Renal pelvis (tissue), 1 donor: ENCODE measurements at regions not wholly inside any gene's neighbourhood (a gene's known extent, or its start where the extent isn't known, plus 50 kb on each side); places are given as distances from the start of the nearest gene placed in this dataset.

Source experiments
- DNase-seq: peaks from one replicate; pipeline ENCODE4 v3.0.0-alpha.2; 2013

DNA sequence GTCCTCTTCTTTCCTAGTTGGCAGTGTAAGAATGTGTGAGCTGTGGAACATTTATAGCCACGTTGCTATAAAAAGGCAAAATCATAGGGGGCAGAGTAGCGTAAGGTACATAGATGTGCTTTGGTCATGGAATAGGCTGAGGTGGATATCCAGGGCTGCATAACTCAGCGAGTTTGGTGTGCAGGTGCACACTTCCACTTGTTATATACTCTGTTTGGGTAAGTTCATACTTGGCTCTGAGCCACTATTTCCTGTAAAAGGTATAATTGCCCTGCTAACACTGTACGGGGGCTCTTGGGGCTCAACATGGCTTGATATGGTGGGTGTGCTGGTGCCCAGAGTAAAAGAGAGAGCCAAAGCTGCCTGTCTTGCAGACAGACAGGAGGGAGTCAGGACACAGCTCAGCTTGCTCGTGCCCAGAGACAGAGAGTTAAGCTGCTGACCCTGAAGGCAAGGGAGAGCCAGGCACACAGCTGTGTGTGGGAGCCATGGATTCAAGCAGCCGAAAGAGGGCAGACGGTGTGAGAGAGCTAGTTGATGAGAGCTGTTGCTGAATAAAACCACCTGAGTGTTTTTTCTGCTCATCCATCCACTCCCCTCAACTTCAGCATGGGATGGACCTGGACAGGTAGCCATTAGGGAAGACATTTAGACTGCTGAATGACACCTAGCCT lies 126.7 kb downstream of the DKK1 start:
- DNase-seq = no peak

DNA sequence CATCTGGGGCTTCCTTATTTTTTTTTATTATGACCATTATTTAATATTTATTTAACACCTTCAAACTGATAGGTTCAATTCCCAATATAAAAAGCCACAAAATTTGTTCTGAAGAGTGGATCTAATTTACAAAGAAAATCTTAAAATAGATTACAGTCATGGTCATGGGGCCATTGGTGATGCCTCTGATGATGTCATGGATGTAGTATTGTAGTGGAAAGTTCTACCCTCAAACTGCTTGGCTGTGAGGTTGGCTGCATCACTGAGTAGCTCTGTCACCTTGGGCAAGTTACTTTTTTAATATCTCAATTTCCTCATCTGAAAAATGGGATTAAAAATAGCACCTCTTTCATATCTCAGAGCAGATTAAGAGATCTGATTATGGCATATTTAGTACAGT lies 128.5 kb downstream of the DKK1 start:
- DNase-seq = no peak

- no peak for DNase-seq
These were observed 129.6 kb downstream of the DKK1 start for GRCh38 chr10:52443419-52444388.

DNA sequence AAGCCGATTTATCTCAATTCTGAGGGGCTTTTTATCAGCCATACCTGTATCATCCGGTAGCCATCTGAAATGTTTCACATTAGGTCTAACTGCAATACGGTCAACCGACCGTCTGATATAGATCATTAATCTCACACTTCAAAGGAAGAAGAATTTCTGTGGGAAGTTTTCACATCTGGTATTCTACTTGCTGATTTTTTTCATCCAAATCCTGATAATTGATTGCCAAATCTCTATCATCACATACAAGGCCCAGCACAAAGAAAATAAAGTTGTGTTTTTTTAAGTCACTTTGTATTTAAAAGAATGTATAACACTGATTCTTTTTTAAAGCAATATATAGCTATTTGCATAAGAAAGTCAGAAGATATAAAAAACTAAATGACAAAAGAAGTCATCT lies 132.3 kb downstream of the DKK1 start:
- DNase-seq = no peak

GRCh38 chr10:52447931-52448353 lies 133.9 kb downstream of the DKK1 start:
- no peak for DNase-seq

- DNase-seq = no peak
These were observed 136.7 kb downstream of the DKK1 start for GRCh38 chr10:52450762-52451291.

DNA sequence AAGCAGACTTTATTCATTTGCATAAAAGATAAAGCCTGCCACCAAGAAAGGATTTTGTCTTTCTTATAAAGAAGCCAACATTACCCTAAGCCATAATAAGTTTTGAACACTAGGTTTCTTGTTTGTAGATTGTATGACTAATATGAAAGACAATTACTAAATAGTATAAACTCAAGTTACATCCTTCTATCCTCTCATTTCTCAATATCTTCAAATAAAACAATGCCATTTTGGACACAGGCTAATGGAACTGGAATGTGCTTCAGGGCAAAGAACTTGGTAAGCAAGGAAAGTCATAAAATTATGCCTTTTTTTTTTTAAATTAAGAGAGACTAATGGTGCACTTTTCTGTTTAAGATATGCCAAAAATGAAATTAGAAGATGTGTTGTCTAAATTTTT lies 137.7 kb downstream of the DKK1 start:
- DNase-seq = no peak

DNA sequence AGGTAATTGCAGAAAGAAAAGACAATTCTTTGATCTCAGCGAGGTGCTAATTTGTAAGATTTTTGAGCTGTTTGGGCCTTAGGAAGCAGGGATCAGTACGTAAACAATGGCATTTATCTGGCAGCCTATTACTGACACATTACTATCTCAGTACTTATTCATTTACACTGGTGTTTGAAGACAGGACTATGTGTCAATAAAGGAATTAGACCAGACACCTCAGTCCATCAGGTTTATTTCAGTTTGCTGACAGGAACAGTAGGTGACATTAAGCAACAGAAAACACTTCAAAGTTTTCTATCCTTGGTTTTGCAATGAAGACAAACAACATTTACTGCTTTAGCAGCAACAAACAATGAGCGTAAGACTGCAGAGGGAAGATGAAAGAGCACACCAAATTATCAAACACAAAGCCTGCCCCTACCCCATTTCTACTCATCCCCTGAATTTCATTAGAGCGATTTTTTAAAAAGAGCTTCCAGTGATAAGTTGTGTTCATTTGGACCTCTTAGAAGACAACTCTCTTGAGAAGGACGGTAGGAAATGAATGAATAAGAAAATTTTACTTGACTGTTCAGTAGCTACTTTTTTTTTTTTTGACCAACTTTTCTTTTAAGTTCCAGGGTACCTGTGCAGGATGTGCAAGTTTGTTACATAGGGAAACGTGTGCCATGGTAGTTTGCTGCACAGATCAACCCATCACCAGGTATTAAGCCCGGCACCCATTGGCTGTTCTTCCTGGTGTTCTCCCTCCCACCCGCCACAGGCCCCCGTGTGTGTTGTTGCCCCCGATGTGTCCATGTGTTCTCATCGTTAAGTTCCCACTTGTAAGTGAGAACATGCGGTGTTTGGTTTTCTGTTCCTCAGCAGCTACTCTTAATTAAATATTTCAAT lies 138.8 kb downstream of the DKK1 start:
- DNase-seq = no peak

DNA sequence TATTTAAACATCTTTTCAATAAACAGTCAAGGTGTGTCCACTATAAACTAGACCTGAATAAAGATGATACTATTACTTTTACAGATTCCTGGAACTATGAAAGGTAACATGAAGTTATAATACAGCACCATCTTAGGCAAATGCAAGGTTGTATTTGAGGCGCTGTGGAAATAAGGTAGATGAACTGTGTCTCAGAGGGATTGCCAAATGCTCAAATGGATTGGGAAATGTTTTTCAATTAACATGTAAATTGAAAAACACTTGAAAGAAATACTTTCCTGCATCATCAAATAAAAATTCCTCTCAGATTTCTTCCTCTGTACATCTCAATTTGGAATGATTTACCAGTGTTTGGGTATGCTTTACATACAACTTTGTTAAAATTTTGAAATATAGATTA lies 139.4 kb downstream of the DKK1 start:
- no peak for DNase-seq

DNA sequence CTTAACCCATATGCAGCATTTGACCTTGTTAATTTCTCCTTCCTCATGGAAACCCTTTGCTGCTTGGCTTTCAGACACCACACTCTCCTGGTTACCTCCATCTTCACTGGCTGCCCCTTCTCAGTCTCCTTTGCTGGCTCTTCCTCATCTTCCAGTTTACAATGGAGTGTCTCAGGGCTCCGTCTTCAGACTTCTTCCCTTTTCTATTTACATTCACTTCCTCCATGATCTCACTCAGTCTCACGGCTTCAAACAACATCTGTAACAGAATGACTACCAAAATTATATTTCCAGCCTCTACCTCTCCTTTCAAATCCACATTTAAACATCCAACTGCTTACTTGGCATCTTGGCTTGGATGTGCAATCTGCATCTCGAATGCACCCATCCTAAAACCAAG lies 140.4 kb downstream of the DKK1 start:
- DNase-seq = no peak

GRCh38 chr10:52455098-52455497 lies 141.0 kb downstream of the DKK1 start:
- DNase-seq = no peak

- no peak for DNase-seq
These were observed 145.0 kb downstream of the DKK1 start for GRCh38 chr10:52459097-52459496.

DNA sequence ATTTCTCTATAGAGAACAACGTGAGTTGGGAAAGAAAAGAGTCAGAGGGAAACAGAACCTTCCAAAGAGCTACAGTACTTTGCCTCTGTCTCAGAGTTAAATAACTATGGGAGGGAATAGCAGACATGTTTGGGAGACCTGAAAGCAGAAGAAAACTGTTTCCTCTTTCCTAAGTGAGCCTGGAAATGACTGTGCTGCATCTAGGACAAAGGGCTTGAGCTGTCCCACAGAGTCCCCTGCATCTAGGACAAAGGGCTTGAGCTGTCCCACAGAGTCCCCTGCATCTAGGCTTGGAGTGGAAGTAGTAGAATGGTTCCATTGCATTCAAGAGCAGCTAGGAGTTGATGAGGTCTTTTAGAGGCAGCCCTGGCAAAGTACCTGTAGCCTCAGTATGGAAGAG lies 149.7 kb downstream of the DKK1 start:
- no peak for DNase-seq

DNA sequence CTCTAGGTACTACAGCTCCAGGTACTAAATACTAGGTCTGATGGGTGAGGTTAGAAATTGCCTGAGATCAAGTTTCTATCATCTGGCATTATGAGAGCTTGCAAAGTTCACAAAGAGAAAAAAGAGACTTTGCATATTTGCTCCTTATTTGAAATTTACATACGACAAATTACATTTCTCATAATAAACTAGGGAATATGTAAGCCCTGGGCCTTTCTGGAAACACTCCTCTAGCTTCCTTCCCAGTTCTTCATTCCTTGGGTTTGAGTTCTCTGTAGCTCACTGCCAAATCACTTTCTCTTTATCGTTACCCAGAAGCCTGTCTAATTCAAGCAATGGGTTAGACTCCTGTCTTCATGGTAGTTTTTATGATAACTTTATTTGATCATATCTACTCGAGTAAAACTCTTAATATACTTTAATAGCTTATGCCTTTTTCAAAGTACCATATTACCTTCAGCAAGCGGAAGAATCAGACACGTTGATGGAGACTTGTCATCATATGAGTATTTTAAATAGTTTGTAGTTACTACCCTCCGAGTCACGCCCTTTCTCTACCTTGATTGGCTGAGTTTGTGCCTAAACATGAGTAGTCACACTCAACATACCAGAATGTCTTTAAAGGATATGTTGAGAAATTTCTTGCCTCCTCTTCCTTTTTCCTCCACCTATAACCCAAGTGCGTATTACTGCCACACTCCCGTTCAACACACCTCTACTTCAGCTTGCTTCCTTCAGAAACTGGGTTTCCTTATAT lies 150.5 kb downstream of the DKK1 start:
- DNase-seq = no peak

GRCh38 chr10:52465202-52465601 lies 151.1 kb downstream of the DKK1 start:
- DNase-seq = no peak

DNA sequence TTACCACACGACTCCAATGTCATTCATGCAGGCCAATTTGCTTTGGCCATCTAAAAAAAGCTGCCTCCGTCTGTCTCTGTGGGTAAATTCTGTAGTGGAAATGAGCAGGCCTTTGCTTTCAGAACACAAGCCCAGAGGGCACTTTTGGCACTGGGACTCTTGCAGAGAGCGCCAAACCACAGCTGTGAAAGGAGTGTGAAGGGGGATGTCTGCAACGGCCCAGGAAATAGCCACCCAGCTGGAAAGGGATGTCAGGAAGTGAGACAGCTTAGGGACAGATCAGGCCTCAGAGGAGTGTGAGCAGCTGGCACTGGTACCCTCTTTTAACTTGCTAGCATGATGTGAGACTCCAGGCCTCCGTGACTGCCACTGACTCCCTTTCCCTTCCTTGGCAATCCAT lies 152.4 kb downstream of the DKK1 start:
- DNase-seq = no peak

- DNase-seq = no peak
These were observed 156.1 kb downstream of the DKK1 start for GRCh38 chr10:52469970-52470705.

DNA sequence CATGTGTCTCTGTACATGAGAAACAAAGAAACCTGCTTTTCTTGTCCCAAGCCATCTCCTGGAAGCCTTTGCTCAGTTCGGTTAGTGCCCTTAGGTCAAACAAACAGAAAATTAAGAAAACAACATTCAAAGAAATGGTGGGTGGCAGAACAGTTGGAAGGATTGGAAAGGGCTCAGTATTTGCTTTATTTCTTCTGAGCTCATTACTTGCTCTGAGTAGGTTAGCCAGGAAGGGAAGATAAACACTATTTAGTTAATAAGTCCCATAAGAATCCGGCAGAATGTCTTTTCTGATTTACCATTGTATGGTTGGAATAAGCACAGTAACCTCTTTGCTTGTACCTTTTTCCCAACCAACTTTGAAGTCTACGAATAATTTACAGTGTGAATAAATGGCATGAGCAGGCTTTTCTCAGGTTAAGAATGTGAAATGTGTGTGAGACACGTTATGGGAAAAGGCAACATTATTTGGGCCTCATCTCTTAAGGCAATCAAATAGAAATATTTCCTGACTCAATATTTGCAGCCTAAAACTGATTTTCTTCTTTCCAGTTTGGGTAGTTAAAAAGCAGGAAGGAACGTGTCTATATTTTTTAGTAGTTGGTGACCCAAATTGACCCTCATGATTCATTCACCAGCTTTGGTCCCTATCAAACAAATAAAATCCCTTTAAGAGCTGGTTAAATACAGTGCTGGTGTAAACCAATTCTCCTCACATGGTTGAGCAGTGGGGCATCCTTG lies 158.5 kb downstream of the DKK1 start:
- no peak for DNase-seq

GRCh38 chr10:52474265-52474664 lies 160.2 kb downstream of the DKK1 start:
- DNase-seq = no peak

GRCh38 chr10:52477305-52477704 lies 163.2 kb downstream of the DKK1 start:
- DNase-seq = no peak
